Stimulated activated CD8-positive, alpha-beta memory T cell treated with anti-CD3 and anti-CD28 coated beads, Interleukin-4, amount 100 ng/mL, for 48 hours (primary cell): ENCODE measurements at regions not wholly inside any gene's neighbourhood (a gene's known extent, or its start where the extent isn't known, plus 50 kb on each side); places are given as distances from the start of the nearest gene placed in this dataset.

ENCODE experiments used
- DNase-seq: peaks from one replicate; pipeline ENCODE4 v3.0.0-alpha.2; 2020

DNA sequence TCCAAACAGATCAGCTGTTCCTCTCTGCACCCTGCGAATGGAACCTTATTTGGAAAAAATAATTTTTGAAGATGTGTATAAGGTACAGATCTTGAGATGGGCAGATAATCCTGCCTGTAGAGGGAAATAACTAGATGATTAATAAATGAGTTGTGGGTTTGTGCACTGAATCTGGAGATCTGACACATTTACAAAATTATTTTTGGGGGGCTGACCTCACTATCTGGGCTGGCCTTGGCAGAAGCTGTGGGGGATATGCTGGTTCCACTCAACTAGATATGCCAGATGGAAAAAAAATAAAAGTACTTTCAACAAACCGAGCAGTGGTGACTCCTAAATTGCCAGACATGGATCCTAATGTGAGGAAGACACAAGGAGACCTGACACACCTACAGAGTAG is 552.2 kb upstream of the AMELY start:
- no peak for DNase-seq

DNA sequence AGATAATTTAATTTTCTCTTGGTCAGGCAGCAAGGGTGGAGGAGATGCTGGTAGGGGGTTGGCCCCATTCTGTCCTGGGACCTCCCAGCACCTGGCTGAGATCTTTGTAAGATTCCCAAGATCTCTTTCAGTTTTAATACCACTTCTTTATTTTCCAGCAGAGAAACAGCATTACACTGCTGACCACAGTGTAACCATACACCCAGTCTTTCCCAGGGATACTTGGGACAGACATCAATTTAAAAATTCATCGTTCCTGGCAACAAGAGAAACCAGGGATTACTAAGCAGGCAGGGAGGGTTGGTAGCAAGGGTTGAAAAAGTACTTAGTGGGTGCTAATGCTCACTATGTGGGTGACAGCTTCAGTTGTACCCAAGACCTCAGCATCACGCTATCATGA is 551.6 kb upstream of the AMELY start:
- no peak for DNase-seq

DNA sequence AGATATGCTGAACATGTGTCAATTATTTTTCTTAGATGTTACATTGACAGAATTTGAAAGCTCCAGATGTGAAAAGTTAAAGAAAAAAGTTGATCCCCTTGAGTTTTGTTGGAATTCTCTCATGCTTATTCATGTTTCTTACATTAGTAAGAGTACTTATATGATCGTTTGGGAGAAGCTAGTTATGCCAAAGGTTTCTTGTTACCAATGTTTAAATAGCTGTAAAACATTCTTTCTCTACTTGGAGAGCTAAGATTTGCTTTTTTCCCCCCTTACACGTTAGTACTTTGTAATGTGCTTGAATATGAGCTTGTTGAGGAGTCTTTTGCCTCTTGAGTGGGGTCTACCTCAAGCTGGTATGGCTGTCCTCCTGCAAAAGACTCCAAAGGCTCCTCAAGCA is 551.1 kb upstream of the AMELY start:
- no peak for DNase-seq

DNA sequence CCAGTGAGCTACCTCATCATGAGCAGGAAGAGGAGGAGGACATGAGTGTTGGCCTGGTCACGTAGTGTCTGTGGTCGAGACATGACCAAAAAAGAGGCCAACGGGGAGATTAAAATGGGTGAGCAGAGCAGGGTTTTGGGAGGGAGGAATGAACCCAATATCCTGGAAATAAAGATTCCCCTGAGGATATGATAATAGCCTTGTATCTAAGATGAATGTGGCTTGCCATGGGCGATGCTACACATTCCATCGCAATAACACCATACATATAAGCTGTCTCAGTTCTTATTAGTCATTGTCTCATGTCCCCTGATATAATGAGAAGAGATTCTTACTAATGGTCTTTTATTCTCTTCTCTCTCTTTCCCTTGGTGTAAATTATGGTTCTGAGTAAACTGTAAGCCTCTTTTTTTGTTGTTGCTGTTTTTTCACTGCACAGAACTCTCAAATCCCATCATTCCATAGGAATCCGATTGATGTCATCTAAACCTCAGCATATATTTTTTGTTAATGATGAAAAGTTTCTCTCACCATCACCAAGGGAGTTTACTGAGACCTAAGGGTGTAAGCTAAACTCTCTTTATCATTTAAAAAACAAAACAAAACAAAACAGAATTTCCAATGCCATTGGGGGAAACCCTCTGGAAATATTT is 550.4 kb upstream of the AMELY start:
- DNase-seq: no peak

DNA sequence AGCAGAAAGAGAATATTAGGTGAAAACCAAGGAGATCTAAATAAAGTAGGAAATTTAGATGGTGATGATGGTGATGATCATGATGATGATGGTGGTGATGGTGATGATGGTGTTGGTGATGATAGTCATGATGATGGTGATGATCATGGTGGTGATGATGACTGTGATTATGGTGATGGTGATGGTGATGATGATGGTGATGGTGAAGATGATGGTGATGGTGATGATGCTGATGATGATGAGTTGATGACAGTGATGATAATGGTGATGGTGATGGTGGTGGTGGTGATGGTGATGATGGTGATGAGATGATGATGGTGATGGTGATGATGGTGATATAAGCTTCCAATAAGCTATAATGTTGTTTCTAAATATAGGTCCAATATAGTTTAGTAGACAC is 548.2 kb upstream of the AMELY start:
- no peak for DNase-seq

DNA sequence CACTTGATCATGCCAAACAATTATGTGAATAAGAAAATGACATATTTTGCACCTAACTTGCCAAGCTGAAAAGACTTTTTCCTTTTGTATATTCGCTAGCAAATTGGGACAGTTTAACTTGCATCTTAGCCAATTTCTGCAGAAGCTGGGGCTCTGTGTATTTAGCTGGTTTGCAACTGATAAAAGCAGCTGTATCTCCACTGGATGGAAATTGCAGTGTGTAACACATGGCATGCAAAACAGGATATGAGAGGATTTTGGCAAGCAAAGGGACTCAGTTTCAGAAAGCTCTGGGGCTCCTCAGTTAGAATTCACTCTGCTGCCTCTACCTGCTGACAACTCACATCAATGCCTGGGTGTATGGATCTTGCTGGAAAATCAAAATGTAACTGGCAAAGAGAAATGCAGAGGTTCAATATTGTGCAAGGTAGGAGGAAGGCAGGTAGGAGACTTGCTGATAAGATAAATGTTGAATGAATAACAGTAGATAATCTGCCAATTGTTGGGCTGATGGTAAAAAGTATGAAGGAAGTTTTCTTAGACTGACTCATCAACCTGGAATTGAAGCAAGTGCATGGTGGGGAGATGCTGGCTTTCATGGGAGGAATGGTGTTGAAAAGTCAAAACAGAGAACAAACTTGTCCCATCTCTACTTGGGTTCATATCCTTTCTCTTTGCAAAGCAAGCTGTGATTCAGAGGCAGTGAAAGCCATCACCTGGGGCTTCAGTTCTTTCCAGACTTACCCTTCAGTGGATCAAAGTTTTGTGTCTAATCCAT is 546.9 kb upstream of the AMELY start:
- no peak for DNase-seq

DNA sequence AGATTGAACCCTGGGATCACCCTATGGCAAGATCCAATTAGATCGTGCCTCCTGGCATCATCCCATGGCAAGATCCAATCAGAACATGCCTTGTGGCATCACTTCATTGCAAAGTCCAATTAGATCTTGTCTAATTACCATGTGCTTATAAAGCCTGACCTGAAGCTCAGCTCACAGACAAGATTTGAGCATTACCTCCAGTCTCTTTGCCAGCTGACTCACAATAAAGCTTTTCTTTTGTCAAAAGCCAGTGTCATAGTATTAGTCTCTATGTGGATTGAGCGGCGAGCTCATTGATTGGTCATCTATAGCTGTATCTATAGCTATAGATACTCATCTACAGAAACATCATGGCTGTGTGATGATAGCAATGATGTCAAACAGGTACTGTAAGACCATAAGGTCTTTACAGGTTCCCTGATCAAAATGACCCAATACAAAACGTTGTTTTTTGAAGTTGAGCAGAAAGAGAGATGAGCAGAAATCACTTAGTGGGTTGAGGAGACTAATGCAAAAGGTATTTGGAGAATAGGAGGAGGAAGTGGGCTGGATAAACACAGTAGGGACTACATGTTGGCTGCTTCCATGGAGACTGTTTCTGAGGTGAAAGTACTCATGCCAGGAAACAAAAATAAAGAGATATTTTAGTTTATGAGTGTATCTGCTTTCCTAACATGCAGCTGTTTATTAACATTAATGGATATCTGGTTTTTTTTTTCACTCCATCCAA is 545.9 kb upstream of the AMELY start:
- DNase-seq: no peak

DNA sequence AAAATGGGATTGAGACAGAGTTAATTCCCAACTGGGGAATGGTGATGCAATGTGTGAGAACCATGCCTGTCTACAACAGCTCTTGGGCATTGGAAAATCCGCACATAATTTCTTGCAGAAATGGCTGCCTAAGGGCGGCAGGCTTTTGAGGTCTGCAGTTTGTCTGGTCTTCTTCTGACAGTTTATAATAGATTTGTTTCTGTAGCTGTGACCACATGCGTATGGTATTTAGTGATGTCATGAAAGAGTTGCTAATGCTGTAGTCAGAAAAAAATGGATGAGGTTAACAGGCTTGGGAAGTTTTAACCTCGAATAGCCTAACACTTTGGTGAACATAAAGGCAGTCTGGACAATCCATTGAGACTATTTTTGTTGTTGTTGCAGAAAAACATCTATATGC is 544.1 kb upstream of the AMELY start:
- DNase-seq: no peak

DNA sequence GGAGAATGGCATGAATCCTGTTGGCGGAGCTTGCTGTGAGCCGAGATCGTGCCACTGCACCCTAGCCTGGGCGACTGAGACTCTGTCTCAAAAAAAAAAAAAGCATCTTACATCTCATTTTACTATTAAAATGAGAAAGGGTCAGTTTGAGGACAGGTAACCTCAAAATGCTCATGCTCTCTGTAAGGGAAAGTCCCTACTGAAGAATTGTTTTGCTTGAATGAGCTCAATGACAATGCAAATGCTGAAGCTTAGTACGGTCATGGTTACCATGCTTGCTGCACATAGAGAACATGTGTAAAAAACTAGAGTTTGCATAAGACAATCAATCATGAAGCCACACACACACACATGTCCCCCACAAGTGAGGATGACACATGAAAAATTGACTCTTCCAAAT is 541.8 kb upstream of the AMELY start:
- DNase-seq: no peak

DNA sequence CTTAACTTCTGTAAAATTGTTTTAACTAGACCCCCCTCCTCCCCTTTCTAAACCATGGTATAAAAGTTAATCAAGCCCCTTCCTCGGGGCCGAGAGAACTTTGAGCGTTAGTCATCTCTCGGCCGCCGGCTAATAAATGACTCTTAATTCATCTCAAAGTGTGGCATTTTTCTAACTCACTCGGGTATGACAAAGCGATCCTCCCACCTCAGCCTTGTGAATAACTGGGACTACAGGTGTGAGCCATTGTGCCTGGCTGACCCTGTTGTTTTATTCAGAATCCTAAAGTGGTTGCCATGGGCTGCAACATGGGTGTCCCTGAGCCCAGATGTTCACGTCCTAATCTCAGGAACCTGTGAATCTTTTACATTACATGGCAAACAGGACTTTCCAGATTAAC is 540.7 kb upstream of the AMELY start:
- no peak for DNase-seq

DNA sequence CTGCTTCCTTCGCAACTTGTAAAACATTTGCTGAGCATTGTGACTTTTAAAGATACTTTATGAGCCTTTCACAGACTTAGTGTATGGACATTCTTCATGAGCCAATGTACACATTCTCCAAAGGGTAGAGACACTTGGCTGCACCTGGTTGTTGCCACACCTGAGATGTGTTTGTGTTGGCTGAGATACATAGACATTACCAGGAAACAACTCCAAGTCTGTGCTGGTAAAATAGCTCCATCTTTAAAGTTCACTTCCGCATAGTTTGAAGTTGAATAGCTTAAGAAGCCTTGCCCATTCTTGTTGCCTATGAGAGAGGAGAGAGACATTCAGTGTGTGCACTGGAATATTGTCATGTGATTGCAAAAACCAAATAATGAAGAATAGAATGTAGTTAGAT is 538.3 kb upstream of the AMELY start:
- no peak for DNase-seq

DNA sequence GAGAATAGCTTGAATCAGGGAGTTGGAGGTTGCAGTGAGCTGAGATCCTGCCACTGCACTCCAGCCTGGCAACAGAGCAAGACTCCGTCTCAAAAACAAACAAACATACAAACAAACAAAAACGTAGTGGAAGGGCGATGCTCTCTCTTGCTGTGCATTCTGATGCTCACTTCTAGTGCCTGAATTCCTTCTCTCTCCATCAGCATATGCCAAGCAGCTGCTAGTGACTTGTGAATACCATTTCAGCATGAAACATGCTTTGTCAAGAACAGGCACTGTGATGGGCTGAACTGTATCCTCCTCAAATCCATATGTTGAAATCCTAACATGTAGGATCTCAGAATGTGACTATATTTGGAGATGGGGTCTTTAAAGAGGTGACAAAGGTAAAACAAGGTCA is 537.1 kb upstream of the AMELY start:
- no peak for DNase-seq

DNA sequence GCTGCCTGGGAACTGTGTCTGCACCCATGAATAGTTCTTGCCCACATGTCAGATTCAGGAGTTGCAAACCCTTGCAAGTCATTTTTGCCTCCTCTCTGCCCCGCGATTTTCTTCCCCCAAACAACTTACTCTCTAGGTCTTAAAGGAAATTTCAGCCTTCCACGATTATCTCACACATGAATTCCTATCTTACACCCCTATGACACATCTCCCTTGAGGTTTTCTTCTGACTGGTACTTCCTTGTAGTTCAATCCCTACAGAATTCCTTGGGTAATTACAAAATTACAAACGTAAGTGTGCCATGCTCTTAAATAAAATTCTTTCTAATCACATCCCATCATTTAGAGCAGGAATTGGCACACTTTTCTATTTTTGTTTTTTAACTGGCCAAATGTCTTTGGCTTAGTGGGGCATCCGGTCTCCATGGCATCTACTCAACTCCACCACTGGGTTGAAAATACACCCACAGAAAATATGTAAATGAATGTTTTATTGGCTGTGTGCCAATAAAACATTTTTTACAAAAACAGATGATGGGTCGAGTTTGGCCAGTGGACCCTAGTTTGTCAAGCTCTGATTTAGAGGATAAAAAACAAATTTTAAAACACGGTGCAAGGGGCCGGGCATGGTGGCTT is 536.4 kb upstream of the AMELY start:
- DNase-seq: no peak

DNA sequence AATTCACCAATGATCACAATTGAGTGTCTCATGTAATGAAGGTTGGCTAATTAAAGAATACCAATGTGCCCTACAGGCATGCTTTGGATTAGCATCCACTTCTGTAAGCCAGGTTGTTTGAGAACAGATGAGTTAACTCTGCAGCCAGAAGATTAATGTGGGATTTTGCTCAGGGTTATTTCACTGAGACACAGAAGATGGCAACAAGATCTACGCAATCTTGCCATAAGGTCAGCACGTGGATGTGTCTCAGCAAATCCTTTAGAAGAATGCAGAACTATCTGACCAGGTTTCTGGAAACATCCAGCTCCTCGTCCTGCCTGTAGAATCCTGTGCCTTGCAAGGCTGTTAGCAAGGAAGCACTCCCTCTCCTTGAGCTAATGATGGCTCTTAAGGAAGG is 532.6 kb upstream of the AMELY start:
- no peak for DNase-seq

DNA sequence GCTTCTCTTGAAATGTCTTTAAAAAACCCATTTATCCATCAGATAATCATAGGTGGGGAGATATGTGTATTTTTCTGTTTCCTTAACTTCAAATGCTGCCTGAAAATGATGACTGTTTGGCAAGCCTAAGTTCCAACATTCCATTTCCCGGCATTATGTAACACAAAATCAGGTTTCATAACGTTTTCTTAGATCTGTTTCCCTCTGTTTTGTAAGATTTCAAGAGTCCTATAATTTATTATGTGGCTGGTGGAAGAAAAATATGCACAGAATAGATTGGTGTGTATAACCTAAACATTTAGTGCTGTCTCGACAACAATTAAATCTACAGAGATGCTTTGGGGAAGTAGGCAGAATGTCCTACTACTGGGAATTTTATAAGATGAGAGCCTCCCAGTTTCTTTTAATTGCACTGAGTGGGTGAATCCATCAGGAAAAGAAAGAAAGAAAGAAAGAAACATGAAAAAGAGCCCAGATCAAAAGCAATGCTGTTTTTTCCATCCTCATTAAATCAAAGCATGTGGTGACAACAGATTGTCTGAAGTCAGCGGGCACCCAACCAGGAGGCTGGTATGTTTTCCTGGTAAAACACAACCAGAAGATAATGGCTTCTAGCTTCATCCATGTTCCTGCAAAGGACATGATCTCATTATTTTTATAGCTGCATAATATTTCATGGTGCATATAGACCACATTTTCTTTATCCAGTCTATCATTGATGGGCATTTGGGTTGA is 529.4 kb upstream of the AMELY start:
- DNase-seq: no peak

DNA sequence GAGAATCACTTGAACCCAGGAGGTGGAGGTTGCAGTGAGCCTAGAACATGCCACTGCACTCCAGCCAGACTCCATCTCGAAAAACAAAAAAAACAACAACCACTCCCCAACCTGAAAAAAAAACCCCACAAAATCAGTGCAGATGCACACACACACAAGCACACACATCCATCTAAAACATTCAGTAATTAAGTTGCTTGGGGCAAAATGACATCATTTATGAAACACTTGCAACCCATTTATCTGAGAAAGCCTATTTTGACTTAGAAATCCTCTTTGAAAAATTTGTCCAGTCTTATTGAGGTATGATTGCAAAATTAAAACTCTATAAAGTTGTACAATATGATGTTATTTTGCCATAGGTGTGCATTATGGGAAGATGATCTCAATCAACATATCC is 525.5 kb upstream of the AMELY start:
- DNase-seq: no peak

DNA sequence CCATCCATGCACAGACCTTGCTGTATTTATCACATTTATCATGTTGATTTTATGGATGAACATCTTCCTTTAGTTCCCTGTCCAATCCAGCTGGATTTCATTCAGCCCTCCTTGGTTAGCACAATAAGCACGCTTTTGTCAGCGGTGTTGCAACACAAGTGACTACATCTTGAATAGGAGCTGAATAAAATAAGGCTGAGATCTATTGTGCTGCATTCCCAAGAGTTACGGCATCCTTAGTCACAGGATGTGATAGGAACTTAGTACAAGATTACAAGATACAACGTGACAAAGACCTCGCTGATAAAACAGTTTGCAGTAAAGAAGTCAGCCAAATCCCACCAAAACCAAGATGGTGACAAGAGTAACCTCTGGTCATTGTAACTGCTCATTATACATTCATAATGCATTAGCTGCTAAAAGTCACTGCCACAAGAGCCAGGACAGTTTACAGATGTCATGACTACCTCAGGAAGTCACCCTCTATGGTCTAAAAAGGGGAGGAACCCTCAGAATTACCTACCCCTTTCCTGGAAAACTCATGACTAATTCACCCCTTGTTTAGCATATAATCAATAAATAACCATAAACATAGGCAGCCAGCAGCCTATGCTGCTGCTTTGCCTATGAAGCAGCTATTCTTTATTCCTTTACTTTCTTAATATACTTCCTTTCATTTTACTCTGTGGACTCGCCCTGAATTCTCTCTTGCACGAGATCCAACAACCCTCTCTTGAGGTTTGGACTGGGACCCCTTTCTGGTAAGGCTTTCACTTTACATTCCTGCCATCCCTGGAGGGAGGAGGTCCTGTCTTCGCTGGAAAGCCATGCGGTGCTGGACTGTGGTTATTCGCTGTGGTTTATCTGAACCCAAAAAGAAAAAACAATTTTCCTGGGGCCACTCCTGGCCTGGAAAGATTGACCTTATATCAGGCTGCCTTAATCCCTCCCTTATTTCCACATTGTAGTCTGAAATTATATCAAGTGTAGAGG is 522.6 kb upstream of the AMELY start:
- DNase-seq: no peak

DNA sequence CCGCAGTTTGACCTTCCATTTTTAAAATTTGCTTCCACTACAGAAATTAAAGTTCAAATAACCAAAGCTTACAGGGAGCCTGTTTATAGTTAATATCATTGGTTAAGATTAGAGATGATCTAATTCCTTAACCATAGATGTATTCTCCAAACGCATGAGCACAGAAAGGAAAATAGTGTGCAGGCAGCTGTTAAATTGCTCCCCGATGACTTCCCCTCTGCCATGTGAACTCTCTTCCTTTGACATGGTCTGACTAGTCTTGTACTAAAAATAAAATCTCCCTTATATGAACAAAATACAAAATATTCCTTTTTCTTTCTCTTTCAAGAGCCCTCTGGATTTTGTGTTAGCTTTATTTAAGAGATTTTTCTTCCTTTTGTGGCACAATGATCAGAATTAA is 507.6 kb upstream of the AMELY start:
- DNase-seq: no peak

DNA sequence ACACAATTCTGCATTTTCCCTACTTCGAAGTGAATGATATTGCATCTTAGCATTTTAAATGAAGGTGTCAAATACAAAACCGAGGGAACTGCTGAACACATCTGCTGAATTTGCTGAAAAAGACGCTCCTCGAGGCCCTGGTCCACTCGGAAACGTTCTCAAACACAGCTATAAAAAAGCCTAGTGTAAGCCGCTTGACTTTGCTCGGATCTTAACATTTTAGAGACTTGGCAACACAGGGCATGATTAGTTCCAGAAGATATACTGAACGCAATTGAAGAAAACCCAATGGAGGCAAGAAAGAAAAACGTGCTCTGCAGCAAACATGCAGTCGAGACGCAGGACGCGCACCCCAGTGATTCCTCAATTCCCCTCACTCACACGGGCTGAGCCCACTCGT is 506.4 kb upstream of the AMELY start:
- no peak for DNase-seq

DNA sequence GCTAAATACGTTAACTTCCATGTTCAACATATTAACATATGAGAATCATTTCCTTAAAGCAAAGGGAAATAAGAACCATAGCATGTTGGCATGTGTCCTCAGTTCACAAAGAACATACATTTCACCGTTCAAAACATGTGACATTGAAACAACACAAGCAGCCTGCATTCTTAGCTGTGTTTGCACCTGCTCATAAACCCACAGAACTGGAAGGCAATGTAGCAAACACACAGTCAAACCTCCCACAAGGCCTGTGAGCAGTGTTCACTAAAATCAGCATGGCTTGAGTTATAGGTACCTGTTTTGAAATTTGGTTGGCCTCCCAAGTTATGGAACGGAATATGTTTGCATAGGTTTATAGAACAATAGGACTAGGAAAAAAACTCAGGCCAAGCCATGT is 504.9 kb upstream of the AMELY start:
- no peak for DNase-seq

DNA sequence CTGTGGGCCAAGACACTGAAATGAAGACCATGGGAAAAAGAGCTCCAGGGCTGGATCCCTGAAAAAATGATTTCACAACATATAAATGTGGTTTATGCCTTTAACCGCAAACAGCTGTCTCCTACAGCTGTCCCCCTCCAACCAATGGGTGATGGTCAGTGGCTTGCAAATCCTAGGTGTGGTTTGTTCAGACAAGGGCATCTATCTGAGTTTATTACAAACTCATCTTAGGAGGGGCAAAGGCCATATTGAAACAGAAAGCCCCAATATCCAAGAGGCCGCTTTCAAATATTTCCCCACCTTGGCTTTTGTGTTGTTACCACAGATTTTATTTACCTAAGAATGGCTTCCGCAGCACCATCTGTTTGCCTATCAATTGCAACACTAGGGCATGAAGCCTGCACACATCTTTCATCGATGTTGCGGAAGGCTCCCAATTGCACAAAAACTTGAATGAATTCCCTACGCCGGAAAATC is 503.6 kb upstream of the AMELY start:
- no peak for DNase-seq

DNA sequence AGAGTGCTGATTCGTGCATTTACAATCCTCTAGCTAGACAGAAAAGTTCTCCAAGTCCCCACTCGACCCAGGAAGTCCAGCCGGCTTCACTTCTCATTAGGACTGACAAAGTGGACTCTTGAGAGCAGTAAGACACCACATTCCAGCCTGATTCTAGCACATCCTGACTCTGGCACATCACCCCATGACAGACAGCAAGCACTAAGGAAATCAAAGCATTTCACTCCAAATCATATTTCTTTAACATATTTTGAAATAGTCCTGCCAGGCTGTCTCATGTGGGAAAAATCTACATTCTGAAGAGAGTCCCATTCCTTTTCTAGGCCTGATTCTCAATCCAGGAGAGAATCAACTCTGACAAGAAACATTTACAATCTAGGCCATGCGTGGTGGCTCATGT is 478.5 kb upstream of the AMELY start:
- no peak for DNase-seq
